ENCODE measurements at regions not wholly inside any gene's neighbourhood (a gene's known extent, or its start where the extent isn't known, plus 50 kb on each side); places are given as distances from the start of the nearest gene placed in this dataset.

GRCh38 chr7:79593866-79594301 is 140.4 kb upstream of the MAGI2 start:
- BruUV-seq (replicated peaks): no TSS peak
- H3K9ac ChIP-seq (ENCODE audit: control insufficient read depth, insufficient read depth, low read length): no peak overlapping the region
- POLR2A ChIA-PET: no interaction called here
- SMC1A ChIA-PET (ENCODE audit: uncharacterized antibody, unreplicated experiment): no interaction called here
- no peak overlapping the region for H2AFZ ChIP-seq (ENCODE audit: control insufficient read depth, low read depth, low read length)
- in situ Hi-C loops (cut with MboI): no loop called here
- no peak overlapping the region for H3K27ac ChIP-seq (ENCODE audit: control insufficient read depth, insufficient read depth)
- RAD21 ChIA-PET (ENCODE audit: unreplicated experiment): no interaction called here
- H3K4me1 ChIP-seq (ENCODE audit: control insufficient read depth, insufficient read depth, low read length): no peaks in the 10 kb centered on the region
- no peaks in the 10 kb centered on the region for H3K27me3 ChIP-seq (replicated peaks in 1 of 2; ENCODE audit: control insufficient read depth in 2 of 2, insufficient read depth in 2 of 2, low read length in 1 of 2)
- no peak for DNase-seq (ENCODE audit: low read depth, low spot score)
- TF ChIP-seq EED (IDR thresholded peaks at IDR 0.05; ENCODE audit: low read depth): no peak
- TF ChIP-seq CEBPB (IDR thresholded peaks at IDR 0.05; ENCODE audit: borderline replicate concordance in 1 of 2, low read depth in 2 of 2, low read length in 2 of 2): no peak
- TF ChIP-seq CTCF (IDR thresholded peaks at IDR 0.05 in 2 of 3, conservative IDR thresholded peaks at IDR 0.05 in 1 of 3; ENCODE audit: control insufficient read depth in 2 of 3, extremely low read depth in 1 of 3, insufficient read depth in 1 of 3, low read depth in 3 of 3, low read length in 3 of 3): no peak
- TF ChIP-seq SREBF1 (IDR thresholded peaks at IDR 0.05; ENCODE audit: low read length): no peak
- TF ChIP-seq IKZF1 (conservative IDR thresholded peaks at IDR 0.05): no peak
- no peak for TF ChIP-seq KAT2A (conservative IDR thresholded peaks at IDR 0.05; ENCODE audit: control insufficient read depth, low read depth, low read length)
- no peak for TF ChIP-seq ELK1 (IDR thresholded peaks at IDR 0.05; ENCODE audit: low read depth, low read length)
- no peak for TF ChIP-seq ZNF24 (IDR thresholded peaks at IDR 0.05)
- no peak for TF ChIP-seq NR2F1 (conservative IDR thresholded peaks at IDR 0.05)
- no peak overlapping the region for H3K4me2 ChIP-seq (ENCODE audit: control insufficient read depth, insufficient read depth)
- no peak overlapping the region for H3K4me3 ChIP-seq
- H4K20me1 ChIP-seq (ENCODE audit: control insufficient read depth, insufficient read depth): no peaks in the 10 kb centered on the region
- H3K79me2 ChIP-seq (ENCODE audit: control insufficient read depth, insufficient read depth, low read length): no peaks in the 10 kb centered on the region
- no peaks in the 10 kb centered on the region for H3K9me3 ChIP-seq (replicated peaks; ENCODE audit: control insufficient read depth, insufficient read depth, low read length)
- intact Hi-C loops (cut with micrococcal nuclease; ENCODE audit: unreplicated experiment): no loop called here
- FAIRE-seq: no peak
- CTCF ChIA-PET: no interaction called here
- ATAC-seq: no peak
- H3K36me3 ChIP-seq (ENCODE audit: control insufficient read depth in 2 of 2, insufficient read depth in 2 of 2, low read length in 1 of 2): no peaks in the 10 kb centered on the region
